Adrenal gland (tissue), 5 donors: ENCODE measurements at regions not wholly inside any gene's neighbourhood (a gene's known extent, or its start where the extent isn't known, plus 50 kb on each side); places are given as distances from the start of the nearest gene placed in this dataset.

Source experiments
- POLR2A ChIP-seq, 2 donors: fragments of 450-650 bp; IDR thresholded peaks; one replicate each; pipeline ENCODE4 v1.6.1; 2017; ENCODE audit warnings: antibody characterized with exemption in 2 of 2, mild to moderate bottlenecking in 2 of 2, moderate library complexity in 1 of 2
- TF ChIP-seq, protein P1 (sequence below), 6 experiments: fragments of 450-650 bp in 4 of 6; fragments of 200-600 bp in 2 of 6; sonication (generic) in 1 of 6; IDR thresholded peaks; 1 replicate in 5 of 6; 2 replicates in 1 of 6; pipeline versions ENCODE4 v1.5.1 to v1.8.0; 2016 to 2021; ENCODE audit warnings: antibody characterized with exemption in 6 of 6, mild to moderate bottlenecking in 2 of 6, moderate library complexity in 1 of 6
- donor health status: DM: no; HTN: no; CAD: no.

DNA sequence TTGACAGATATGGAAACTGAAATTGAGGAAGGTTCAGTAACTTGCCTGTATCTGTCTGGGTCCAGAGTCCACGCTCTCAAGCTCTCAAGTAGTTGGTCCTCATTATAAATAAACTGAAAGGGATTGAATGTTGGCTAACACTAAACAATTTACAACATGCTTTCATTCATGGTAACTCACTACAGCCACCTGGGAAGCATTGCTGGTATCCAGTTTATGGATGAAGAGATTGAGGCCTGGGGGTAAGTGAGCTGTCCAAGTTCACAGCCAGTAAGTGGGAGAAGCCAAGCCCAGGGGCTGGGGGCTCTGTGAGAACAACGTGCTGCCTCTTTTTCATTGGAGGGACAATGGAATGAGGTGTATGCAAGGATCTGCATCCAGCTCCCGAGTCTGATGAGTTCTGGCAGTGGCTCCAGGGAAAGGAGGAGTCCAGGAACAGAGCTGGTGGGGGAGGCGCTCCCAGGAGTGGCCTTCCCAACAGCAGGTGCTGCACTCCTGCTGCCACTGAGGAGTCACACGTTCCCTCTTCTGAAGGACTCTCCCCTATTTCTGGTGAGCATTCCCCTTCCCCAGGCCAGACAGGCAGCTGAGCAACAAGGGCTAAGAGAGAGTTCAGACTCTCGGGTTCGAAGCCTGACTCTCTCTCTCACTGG lies 175.8 kb downstream of the CSNK2A3 start:
- TF ChIP-seq, protein P1, sequence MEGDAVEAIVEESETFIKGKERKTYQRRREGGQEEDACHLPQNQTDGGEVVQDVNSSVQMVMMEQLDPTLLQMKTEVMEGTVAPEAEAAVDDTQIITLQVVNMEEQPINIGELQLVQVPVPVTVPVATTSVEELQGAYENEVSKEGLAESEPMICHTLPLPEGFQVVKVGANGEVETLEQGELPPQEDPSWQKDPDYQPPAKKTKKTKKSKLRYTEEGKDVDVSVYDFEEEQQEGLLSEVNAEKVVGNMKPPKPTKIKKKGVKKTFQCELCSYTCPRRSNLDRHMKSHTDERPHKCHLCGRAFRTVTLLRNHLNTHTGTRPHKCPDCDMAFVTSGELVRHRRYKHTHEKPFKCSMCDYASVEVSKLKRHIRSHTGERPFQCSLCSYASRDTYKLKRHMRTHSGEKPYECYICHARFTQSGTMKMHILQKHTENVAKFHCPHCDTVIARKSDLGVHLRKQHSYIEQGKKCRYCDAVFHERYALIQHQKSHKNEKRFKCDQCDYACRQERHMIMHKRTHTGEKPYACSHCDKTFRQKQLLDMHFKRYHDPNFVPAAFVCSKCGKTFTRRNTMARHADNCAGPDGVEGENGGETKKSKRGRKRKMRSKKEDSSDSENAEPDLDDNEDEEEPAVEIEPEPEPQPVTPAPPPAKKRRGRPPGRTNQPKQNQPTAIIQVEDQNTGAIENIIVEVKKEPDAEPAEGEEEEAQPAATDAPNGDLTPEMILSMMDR (IDR thresholded peaks at IDR 0.05), result no peak
- TF ChIP-seq POLR2A (IDR thresholded peaks at IDR 0.05), result no peak
